ENCODE measurements at regions not wholly inside any gene's neighbourhood (a gene's known extent, or its start where the extent isn't known, plus 50 kb on each side); places are given as distances from the start of the nearest gene placed in this dataset.

GRCh38 chr12:59030415-59030814 is 110.1 kb upstream of the LRIG3 start:
- TF ChIP-seq CTCF (conservative IDR thresholded peaks at IDR 0.05; ENCODE audit: low read length) (no peak), EZH2phosphoT487 (IDR thresholded peaks at IDR 0.05; ENCODE audit: borderline replicate concordance, low read depth, low read length) (no peak)
